PFSK-1 (cell line): ENCODE measurements at regions not wholly inside any gene's neighbourhood (a gene's known extent, or its start where the extent isn't known, plus 50 kb on each side); places are given as distances from the start of the nearest gene placed in this dataset.

Experiments
- POLR2AphosphoS5 ChIP-seq: IDR thresholded peaks from 2 replicates; pipeline ENCODE4 v1.6.1; 2012; ENCODE audit warnings: low read depth, mild to moderate bottlenecking, control low read depth, low read length, moderate library complexity
- SIN3A ChIP-seq: IDR thresholded peaks from 2 replicates; pipeline ENCODE4 v1.6.1; 2012; ENCODE audit warnings: mild to moderate bottlenecking, low read length, moderate library complexity, borderline replicate concordance; ENCODE audit not compliant: insufficient read depth
- TAF1 ChIP-seq: IDR thresholded peaks from 2 replicates; pipeline ENCODE4 v1.6.1; 2012; ENCODE audit warnings: low read length, control low read depth, borderline replicate concordance; ENCODE audit not compliant: insufficient read depth
- TF ChIP-seq, protein P1 (sequence below), 2 experiments: IDR thresholded peaks; 2 replicates each; pipeline versions ENCODE4 v1.6.1 to v1.8.0; 2011 to 2012; ENCODE audit warnings: low read depth in 2 of 2, low read length in 2 of 2, control low read depth in 1 of 2, inconsistent platforms in 1 of 2, mild to moderate bottlenecking in 1 of 2, moderate library complexity in 1 of 2; ENCODE audit not compliant: insufficient read depth in 1 of 2

DNA sequence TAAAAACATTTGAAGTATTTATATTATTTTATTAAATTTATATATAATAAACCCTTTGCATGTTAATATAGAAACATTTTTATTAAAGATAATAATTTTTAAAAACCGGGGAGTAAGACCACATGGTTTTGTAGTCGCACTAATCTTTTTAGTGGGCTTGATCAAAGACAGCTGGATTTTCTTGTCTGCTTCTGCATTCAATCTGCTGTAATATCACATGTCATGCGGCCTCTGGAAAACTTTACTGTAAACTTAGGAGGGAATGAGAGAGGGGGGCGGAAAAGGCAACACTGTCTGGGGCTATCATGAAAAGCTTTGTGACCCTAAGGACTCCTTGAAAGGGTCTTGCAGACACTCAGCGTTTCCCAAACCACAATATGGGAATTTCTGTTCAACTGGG, 62.8 kb upstream of the NLGN4X start:
- TF ChIP-seq SIN3A (no peak), POLR2AphosphoS5 (no peak), TAF1 (no peak)
- TF ChIP-seq, protein P1, sequence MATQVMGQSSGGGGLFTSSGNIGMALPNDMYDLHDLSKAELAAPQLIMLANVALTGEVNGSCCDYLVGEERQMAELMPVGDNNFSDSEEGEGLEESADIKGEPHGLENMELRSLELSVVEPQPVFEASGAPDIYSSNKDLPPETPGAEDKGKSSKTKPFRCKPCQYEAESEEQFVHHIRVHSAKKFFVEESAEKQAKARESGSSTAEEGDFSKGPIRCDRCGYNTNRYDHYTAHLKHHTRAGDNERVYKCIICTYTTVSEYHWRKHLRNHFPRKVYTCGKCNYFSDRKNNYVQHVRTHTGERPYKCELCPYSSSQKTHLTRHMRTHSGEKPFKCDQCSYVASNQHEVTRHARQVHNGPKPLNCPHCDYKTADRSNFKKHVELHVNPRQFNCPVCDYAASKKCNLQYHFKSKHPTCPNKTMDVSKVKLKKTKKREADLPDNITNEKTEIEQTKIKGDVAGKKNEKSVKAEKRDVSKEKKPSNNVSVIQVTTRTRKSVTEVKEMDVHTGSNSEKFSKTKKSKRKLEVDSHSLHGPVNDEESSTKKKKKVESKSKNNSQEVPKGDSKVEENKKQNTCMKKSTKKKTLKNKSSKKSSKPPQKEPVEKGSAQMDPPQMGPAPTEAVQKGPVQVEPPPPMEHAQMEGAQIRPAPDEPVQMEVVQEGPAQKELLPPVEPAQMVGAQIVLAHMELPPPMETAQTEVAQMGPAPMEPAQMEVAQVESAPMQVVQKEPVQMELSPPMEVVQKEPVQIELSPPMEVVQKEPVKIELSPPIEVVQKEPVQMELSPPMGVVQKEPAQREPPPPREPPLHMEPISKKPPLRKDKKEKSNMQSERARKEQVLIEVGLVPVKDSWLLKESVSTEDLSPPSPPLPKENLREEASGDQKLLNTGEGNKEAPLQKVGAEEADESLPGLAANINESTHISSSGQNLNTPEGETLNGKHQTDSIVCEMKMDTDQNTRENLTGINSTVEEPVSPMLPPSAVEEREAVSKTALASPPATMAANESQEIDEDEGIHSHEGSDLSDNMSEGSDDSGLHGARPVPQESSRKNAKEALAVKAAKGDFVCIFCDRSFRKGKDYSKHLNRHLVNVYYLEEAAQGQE (IDR thresholded peaks at IDR 0.05; ENCODE audit: insufficient read depth in 1 of 2, low read depth in 2 of 2, low read length in 2 of 2): no peak
